Spinal cord (tissue), 9 donors: ENCODE measurements at regions not wholly inside any gene's neighbourhood (a gene's known extent, or its start where the extent isn't known, plus 50 kb on each side); places are given as distances from the start of the nearest gene placed in this dataset.

Experiments used
- DNase-seq, 6 donors: peaks; one replicate each; pipeline versions ENCODE4 v3.0.0 to v3.0.0-alpha.2; 2013 to 2015; ENCODE audit warnings: low spot score in 6 of 6, low read depth in 4 of 6
- H3K27ac ChIP-seq: one replicate; pipeline ENCODE4 v1.5.1; 2013; ENCODE audit warnings: low read depth, low read length, control low read depth
- H3K27me3 ChIP-seq: one replicate; pipeline ENCODE4 v1.6.1; 2013; ENCODE audit warnings: low read length; ENCODE audit not compliant: control insufficient read depth, insufficient read depth
- H3K36me3 ChIP-seq: one replicate; pipeline ENCODE4 v1.6.1; 2013; ENCODE audit warnings: low read length; ENCODE audit not compliant: control insufficient read depth, insufficient read depth
- H3K4me1 ChIP-seq: one replicate; pipeline ENCODE4 v1.6.1; 2013; ENCODE audit warnings: low read length; ENCODE audit not compliant: control insufficient read depth, insufficient read depth
- H3K4me3 ChIP-seq: one replicate; pipeline ENCODE4 v1.5.1; 2013; ENCODE audit warnings: low read depth, low read length, control low read depth
- H3K9me3 ChIP-seq: one replicate; pipeline ENCODE4 v1.6.1; 2013; ENCODE audit warnings: low read length; ENCODE audit not compliant: control insufficient read depth, insufficient read depth
- WGBS: methylation state at CpG from one replicate; pipeline ENCODE4 v1.1.5; 2013; ENCODE audit warnings: missing lambda C conversion rate; ENCODE audit not compliant: insufficient coverage; 5-methylcytosine and 5-hydroxymethylcytosine counted together
- donor health status: healthy.

DNA sequence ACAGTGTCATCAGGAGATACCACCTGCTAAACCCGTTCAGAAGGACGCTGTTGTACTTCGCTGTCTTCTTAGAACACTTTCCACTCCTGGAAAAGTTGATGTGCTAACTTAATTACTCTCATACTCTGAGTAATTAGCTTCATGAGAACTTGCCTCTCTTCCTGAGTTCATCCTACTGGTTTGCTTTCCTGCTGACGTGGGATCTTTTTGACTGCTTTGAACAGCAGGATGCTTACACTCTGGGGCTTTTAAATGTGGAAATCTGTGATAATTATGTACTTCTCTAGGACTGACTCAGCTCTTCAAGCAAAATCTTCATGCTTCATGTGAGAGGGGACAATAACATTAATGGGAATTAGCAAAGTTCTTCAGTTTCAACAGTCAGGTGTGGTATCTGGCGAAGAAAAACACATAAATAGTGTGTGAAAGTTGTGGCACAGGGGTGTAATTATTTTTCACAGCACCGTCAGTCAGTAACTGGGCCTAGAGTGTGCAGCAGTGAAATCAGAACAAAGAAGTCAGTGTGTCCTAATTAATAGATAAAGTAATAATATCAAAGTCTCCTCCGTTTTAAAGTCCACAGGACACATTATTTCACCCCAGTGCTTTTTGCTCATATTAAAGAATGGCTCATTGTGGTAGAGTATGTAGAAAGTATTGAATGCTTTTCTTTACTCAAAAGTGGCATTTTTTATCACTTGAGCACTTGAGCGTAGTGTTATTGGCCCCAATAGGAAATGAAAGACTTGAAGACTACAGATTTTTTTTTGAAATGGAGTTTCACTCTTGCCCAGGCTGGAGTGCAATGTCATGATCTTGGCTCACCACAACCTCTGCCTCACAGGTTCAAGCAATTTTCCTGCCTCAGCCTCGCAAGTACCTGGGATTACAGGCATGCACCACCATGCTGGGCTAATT is 140.9 kb upstream of the DMRT1 start:
- peak in 1 of 6 donors; percentile 85 for DNase-seq
- no peaks in the 10 kb centered on the region for H3K36me3 ChIP-seq
- H3K4me3 ChIP-seq = no peak overlapping the region
- H3K9me3 ChIP-seq = no peaks in the 10 kb centered on the region
- H3K27me3 ChIP-seq = no peaks in the 10 kb centered on the region
- peak overlapping the region; percentile 37 for H3K27ac ChIP-seq
- 68% methylated on average over 4 of the region's 9 CpGs for WGBS
- H3K4me1 ChIP-seq = peaks cover 31% of the 10 kb centered on the region

DNA sequence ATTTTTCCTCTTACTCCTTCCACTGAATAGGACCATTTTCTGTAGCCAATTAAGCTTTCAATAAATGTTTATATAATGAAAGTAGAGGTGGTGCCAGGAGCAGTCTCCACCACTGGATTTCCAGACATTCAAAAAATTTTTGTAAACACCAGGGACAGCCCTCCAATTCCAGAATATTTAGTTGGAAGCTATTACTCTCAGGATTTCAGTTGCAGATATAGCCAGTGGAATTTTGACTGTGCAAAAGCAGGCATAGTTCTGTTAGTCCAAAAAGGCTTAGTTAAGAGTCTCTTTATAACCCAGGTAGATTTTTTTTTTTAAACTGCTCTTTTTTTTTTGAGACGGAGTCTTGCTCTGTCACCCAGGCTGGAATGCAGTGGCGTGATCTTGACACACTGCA is 138.1 kb upstream of the DMRT1 start:
- H3K27me3 ChIP-seq = no peaks in the 10 kb centered on the region
- H3K27ac ChIP-seq = no peak overlapping the region
- no peak overlapping the region for H3K4me3 ChIP-seq
- DNase-seq = no peak
- no peaks in the 10 kb centered on the region for H3K36me3 ChIP-seq
- no peaks in the 10 kb centered on the region for H3K9me3 ChIP-seq
- WGBS = 60% methylated on average over 1 of the region's 2 CpGs
- peaks cover 25% of the 10 kb centered on the region for H3K4me1 ChIP-seq

DNA sequence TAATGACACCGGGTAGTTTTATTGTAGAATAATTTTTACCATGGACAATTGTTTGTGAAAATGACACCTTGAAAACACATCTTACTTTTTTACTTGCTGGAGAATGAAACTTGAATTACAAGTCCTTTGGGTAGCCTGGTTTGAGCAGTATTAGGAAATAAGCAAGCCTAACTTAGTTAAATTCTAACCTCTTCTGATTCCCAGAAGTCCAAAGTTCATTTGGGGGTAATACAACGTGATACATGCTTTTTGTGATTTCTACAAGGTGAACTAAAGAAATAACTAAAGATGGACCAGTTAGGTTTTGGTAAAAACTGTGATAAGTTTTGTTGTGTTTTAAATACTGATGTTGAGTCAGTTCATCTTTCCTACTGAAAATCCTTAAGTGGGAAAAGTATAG is 135.4 kb upstream of the DMRT1 start:
- 80% methylated on average over 1 of the region's 2 CpGs for WGBS
- no peak overlapping the region for H3K4me3 ChIP-seq
- peaks cover 34% of the 10 kb centered on the region for H3K4me1 ChIP-seq
- no peaks in the 10 kb centered on the region for H3K9me3 ChIP-seq
- no peak for DNase-seq
- no peaks in the 10 kb centered on the region for H3K27me3 ChIP-seq
- peaks cover 4% of the 10 kb centered on the region for H3K36me3 ChIP-seq
- H3K27ac ChIP-seq = peak overlapping the region; percentile 88

DNA sequence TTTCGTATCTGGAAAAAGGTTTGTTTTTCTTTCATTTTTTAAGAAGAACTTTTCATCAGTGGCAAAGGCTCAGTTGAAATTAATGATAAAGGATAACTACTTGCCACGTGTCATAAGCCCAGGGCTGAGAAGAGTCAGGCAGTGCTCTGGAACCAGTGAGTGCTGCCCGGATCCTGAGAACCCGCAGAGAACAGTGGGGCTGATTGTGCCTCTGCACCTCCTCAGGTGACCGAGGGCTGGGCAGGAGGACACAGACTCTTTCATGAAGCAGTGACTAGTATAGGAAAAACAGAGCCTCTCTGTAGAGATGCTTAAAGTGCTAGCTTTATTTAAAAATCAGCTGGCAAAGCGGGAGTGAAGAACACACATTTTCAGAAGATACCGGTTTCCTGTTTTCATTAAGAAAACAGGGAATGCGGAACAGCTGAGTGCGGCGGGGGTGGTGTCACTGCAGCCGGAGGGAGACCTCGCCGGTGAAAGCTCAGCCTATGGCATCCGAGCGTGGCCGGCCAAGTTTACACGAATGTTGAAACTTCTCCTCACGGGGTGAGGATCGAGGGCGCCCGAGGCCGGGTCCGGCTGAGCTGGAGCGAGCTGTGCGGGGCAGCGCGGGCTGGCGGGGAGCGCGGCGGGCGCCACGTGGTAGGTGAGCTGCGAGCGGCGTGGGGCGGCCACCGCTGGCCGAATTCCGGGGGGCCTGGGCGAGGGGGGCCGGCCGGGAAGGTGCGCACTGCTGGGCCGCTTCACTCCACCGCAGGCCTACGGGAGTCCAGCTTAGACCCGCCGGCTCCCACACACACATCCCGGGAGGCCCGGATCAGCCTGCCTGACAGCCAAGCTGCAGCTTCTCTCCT is 134.7 kb upstream of the DMRT1 start:
- Histone ChIP-seq H3K36me3 (peaks cover 11% of the 10 kb centered on the region), H3K27ac (peak overlapping the region; percentile 88), H3K4me3 (peak overlapping the region; percentile 42), H3K27me3 (no peaks in the 10 kb centered on the region), H3K4me1 (peaks cover 37% of the 10 kb centered on the region), H3K9me3 (no peaks in the 10 kb centered on the region)
- DNase-seq = peak in 2 of 6 donors; percentile 69 to 71
- 2% methylated on average over 50 of the region's 51 CpGs for WGBS

DNA sequence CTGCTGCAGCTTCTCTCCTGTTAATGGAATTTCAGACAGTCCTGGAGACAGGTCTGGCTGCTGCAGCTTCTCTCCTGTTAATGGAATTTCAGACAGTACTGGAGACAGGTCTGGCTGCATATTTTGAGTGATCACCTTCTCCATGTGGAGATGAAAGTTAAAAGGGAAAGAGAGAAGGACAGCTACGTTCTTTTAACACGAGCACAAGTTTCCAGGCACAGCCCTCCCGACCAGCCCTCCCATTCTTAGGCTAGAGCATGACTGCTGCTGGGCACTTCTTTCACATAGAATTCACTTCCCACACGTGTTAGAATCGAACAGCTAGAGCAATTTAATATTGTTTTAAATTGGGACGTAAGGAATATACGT is 133.3 kb upstream of the DMRT1 start:
- no peaks in the 10 kb centered on the region for H3K27me3 ChIP-seq
- DNase-seq = peak in 1 of 6 donors; percentile 47
- WGBS = no CpG with 5 or more reads among the region's 7 CpGs
- H3K4me3 ChIP-seq = peak overlapping the region; percentile 28
- H3K36me3 ChIP-seq = peaks cover 25% of the 10 kb centered on the region
- peak overlapping the region; percentile 76 for H3K27ac ChIP-seq
- peaks cover 46% of the 10 kb centered on the region for H3K4me1 ChIP-seq
- H3K9me3 ChIP-seq = no peaks in the 10 kb centered on the region

DNA sequence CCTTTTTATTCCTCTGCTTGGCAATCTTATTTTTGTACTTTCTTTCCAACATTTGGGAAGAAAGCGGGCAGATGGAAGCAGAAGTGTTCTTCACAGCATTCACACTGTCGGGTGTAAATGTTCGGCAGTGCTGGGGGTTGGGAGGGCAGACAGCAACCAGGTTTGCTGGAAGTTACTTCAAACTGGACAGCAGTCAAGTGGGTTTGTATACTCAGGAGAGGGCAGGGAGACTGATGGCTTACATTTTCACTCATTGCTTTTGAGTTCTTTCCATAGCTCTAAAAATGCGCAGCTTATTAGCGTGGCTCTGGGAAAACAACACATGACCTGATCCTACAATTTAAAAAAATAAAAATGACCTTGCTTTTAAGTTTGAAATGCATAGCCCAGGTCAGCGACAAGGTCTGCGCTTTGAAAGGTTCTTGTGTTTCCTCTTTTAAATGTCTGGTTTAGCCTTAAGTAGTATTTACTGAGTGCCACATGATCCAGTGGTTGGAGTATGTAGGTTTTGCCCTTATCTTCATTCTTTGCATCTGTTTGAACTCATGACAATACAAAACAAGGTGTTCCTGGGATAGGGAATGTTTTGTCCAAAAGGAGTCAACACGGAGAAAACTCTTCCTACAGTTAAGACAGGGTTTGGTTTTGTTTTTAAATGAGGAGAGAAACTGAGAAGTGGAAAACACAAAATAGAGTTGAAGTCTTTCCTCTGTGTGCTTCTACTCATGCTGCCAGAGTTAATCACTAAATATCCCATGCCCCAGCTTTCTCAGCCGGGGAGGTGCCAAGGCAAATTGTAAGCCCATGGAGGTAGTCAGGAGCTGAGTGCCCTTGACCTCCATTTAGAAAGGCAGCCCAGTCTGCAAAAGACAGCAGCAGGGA is 132.7 kb upstream of the DMRT1 start:
- Histone ChIP-seq H3K9me3 (no peaks in the 10 kb centered on the region), H3K36me3 (peaks cover 26% of the 10 kb centered on the region), H3K27me3 (no peaks in the 10 kb centered on the region), H3K4me1 (peaks cover 46% of the 10 kb centered on the region), H3K27ac (peak overlapping the region; percentile 76), H3K4me3 (peak overlapping the region; percentile 28)
- DNase-seq = peak in 1 of 6 donors; percentile 59
- 56% methylated on average over 5 of the region's 9 CpGs for WGBS

DNA sequence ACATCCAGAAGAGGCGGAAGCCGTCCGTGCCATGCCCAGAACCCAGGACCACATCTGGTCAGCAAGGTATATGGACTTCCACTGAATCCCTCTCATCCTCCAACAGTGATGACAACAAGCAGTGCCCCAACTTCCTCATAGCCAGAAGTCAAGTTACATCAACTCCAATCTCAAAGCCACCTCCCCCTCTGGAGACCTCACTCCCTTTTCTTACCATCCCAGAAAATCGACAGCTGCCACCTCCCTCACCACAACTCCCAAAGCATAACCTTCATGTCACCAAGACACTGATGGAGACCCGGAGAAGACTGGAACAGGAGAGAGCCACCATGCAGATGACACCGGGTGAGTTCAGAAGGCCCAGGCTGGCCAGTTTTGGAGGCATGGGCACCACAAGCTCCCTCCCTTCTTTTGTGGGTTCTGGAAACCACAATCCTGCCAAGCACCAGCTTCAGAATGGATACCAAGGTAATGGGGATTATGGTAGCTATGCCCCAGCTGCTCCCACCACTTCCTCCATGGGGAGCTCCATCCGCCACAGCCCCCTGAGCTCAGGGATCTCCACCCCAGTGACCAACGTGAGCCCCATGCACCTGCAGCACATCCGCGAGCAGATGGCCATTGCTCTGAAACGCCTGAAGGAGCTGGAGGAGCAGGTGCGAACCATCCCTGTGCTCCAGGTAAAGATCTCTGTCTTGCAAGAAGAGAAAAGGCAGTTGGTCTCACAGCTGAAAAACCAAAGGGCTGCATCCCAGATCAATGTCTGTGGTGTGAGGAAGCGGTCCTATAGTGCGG is 130.3 kb upstream of the DMRT1 start:
- H3K27ac ChIP-seq = peak overlapping the region; percentile 59

DNA sequence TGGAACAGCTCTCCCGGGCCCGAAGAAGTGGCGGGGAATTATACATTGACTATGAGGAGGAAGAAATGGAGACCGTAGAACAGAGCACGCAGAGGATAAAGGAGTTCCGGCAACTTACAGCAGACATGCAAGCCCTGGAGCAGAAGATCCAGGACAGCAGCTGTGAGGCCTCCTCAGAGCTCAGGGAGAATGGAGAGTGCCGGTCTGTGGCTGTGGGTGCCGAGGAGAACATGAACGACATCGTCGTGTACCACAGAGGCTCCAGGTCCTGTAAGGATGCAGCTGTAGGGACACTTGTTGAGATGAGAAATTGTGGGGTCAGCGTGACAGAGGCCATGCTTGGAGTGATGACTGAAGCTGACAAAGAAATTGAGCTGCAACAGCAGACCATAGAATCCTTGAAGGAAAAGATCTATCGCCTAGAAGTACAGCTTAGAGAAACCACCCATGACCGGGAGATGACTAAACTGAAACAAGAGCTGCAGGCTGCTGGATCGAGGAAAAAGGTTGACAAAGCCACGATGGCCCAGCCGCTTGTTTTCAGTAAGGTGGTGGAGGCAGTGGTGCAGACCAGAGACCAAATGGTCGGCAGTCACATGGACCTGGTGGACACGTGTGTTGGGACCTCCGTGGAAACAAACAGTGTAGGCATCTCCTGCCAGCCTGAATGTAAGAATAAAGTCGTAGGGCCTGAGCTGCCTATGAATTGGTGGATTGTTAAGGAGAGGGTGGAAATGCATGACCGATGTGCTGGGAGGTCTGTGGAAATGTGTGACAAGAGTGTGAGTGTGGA is 129.5 kb upstream of the DMRT1 start:
- H3K9me3 ChIP-seq = no peaks in the 10 kb centered on the region
- H3K27me3 ChIP-seq = no peaks in the 10 kb centered on the region
- H3K27ac ChIP-seq = peak overlapping the region; percentile 59
- WGBS = 81% methylated on average over 21 of the region's 22 CpGs
- peaks cover 50% of the 10 kb centered on the region for H3K4me1 ChIP-seq
- peak in 1 of 6 donors; percentile 46 for DNase-seq
- H3K4me3 ChIP-seq = no peak overlapping the region
- peaks cover 26% of the 10 kb centered on the region for H3K36me3 ChIP-seq

More for the DNA sequence above, 130.3 kb upstream of the DMRT1 start:
- WGBS = 94% methylated on average over 14 of the region's 14 CpGs
- no peak for DNase-seq
- no peaks in the 10 kb centered on the region for H3K27me3 ChIP-seq
- no peak overlapping the region for H3K4me3 ChIP-seq
- no peaks in the 10 kb centered on the region for H3K9me3 ChIP-seq
- peaks cover 53% of the 10 kb centered on the region for H3K4me1 ChIP-seq
- H3K36me3 ChIP-seq = peaks cover 26% of the 10 kb centered on the region
